Gastrocnemius medialis (tissue), 4 donors: ENCODE measurements at regions not wholly inside any gene's neighbourhood (a gene's known extent, or its start where the extent isn't known, plus 50 kb on each side); places are given as distances from the start of the nearest gene placed in this dataset.

Source experiments
- ATAC-seq, 2 donors: fragments of 150-250 bp; one replicate each; pipeline ENCODE4 v1.9.1; 2016
- DNase-seq, 2 donors: peaks; one replicate each; pipeline ENCODE4 v3.0.0-alpha.2; 2019
- H3K27ac ChIP-seq, 4 donors: fragments of 200-600 bp; sonication (generic); 1 replicate in 1 of 4; 2 replicates in 3 of 4; pipeline ENCODE4 v1.5.1; 2016 to 2018; ENCODE audit warnings: mild to moderate bottlenecking in 2 of 4, moderate library complexity in 1 of 4
- H3K27me3 ChIP-seq, 3 donors: fragments of 200-600 bp; sonication (generic) in 2 of 3; 1 replicate in 1 of 3; 2 replicates in 2 of 3; pipeline versions ENCODE4 v1.5.1 to v1.6.0; 2016 to 2019; ENCODE audit warnings: mild to moderate bottlenecking in 1 of 3, moderate library complexity in 1 of 3
- H3K36me3 ChIP-seq, 2 donors: fragments of 200-600 bp; sonication (generic) in 1 of 2; one replicate each; pipeline ENCODE4 v1.5.1; 2017 to 2018
- H3K4me1 ChIP-seq, 2 donors: fragments of 200-600 bp; sonication (generic) in 1 of 2; one replicate each; pipeline ENCODE4 v1.5.1; 2016 to 2017; ENCODE audit warnings: mild to moderate bottlenecking in 2 of 2
- H3K4me3 ChIP-seq, 4 donors: fragments of 200-600 bp; sonication (generic) in 3 of 4; 1 replicate in 1 of 4; 2 replicates in 3 of 4; pipeline ENCODE4 v1.5.1; 2016 to 2019; ENCODE audit warnings: mild to moderate bottlenecking in 2 of 4
- H3K9me3 ChIP-seq, 3 donors: fragments of 200-600 bp; sonication (generic) in 2 of 3; 1 replicate in 1 of 3; 2 replicates in 2 of 3; pipeline ENCODE4 v1.5.1; 2016 to 2019
- CTCF ChIP-seq, 5 experiments: fragments of 450-650 bp in 3 of 5; fragments of 200-600 bp in 2 of 5; sonication (generic) in 2 of 5; IDR thresholded peaks in 4 of 5; conservative IDR thresholded peaks in 1 of 5; 1 replicate in 4 of 5; 2 replicates in 1 of 5; pipeline ENCODE4 v1.5.1; 2016 to 2019; ENCODE audit warnings: antibody characterized with exemption in 5 of 5, mild to moderate bottlenecking in 3 of 5, moderate library complexity in 3 of 5
- POLR2A ChIP-seq, 2 donors: fragments of 450-650 bp; IDR thresholded peaks; one replicate each; pipeline ENCODE4 v1.6.1; 2017; ENCODE audit warnings: antibody characterized with exemption in 2 of 2, mild to moderate bottlenecking in 2 of 2, moderate library complexity in 2 of 2
- in situ Hi-C, 4 donors: fragments of 200-750 bp; cut with MboI; loops; one replicate each; pipeline versions ENCODE4 v1.15.0 to v1.8.0; 2017; ENCODE audit warnings: low sequenced_read_pairs in 4 of 4
- intact Hi-C: fragments of 100-400 bp; cut with DNase I; formaldehyde crosslinking; loops from one replicate; pipeline ENCODE4 v1.15.1; 2023; ENCODE audit warnings: low total_unique reads

GRCh38 chr22:48711669-48712068, 1116.0 kb downstream of the BRD1 start:
- Histone ChIP-seq H3K27ac (no peak overlapping the region), H3K4me3 (no peak overlapping the region), H3K27me3 (no peaks in the 10 kb centered on the region), H3K36me3 (no peaks in the 10 kb centered on the region), H3K4me1 (no peaks in the 10 kb centered on the region), H3K9me3 (no peaks in the 10 kb centered on the region)
- no peak for DNase-seq
- no peak for ATAC-seq
- no peak for TF ChIP-seq POLR2A (IDR thresholded peaks at IDR 0.05)
- no peak for TF ChIP-seq CTCF (IDR thresholded peaks at IDR 0.05 in 4 of 5, conservative IDR thresholded peaks at IDR 0.05 in 1 of 5)
- in situ Hi-C loops (no loop called here), intact Hi-C loops (no loop called here)

DNA sequence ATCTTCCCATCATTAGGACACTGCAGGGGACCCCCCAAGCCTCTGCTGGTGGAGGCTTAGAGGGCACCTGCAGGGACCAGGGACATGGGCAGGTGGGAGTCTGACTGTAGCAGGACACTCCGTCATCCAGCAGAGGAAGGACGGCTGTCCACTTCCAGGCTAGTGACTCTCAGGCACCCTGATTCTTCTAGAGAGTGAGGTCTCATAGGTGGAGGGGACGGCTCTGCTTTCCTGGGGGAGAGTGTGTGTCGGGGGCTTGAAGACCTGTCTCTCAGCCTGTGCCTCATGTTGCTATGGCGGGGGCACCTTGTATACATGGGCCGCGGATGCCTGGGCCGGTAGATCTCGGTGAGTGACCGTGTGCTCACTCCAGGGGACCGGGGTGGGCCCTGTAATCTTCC, 1116.6 kb downstream of the BRD1 start:
- TF ChIP-seq CTCF (IDR thresholded peaks at IDR 0.05 in 4 of 5, conservative IDR thresholded peaks at IDR 0.05 in 1 of 5) (no peak), POLR2A (IDR thresholded peaks at IDR 0.05) (no peak)
- H3K9me3 ChIP-seq: no peaks in the 10 kb centered on the region
- H3K36me3 ChIP-seq: no peaks in the 10 kb centered on the region
- intact Hi-C loops (no loop called here), in situ Hi-C loops (no loop called here)
- H3K27me3 ChIP-seq: no peaks in the 10 kb centered on the region
- H3K4me3 ChIP-seq: no peak overlapping the region
- H3K4me1 ChIP-seq: no peaks in the 10 kb centered on the region
- ATAC-seq (no peak), DNase-seq (no peak)
- no peak overlapping the region for H3K27ac ChIP-seq

- Histone ChIP-seq H3K27ac (no peak overlapping the region), H3K27me3 (no peaks in the 10 kb centered on the region), H3K4me1 (no peaks in the 10 kb centered on the region), H3K36me3 (no peaks in the 10 kb centered on the region), H3K4me3 (no peak overlapping the region), H3K9me3 (no peaks in the 10 kb centered on the region)
- ATAC-seq: no peak
- DNase-seq: no peak
- in situ Hi-C loops (no loop called here), intact Hi-C loops (no loop called here)
- TF ChIP-seq CTCF (IDR thresholded peaks at IDR 0.05 in 4 of 5, conservative IDR thresholded peaks at IDR 0.05 in 1 of 5) (no peak), POLR2A (IDR thresholded peaks at IDR 0.05) (no peak)
Measured at GRCh38 chr22:48710410-48710809, 1117.3 kb downstream of the BRD1 start.

DNA sequence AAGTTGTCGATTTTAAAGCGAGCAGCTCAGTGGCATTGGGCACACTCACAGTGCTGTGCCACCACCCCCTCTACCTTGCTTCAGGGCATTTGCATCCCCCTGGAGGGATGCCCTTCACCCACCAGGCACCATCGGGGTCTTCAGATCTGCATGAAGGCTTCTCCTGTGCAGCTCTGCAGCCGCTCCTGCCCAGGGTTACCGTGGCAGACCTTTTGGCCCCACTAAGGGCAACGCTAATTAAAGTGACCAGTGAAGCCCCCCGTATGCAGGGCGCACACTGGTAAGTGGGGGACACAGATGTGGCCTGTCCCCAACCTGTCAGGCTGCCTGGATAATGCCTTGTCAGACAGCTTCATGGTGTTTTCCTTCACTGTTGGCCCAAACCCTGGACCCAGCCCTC, 1117.7 kb downstream of the BRD1 start:
- intact Hi-C loops (loop anchor here (5.0 kb wide), 1 partner anchor 153 kb away; no protein-coding TSS in a partner anchor), in situ Hi-C loops (no loop called here)

More for the DNA sequence above, 1117.7 kb downstream of the BRD1 start:
- Histone ChIP-seq H3K36me3 (no peaks in the 10 kb centered on the region), H3K9me3 (no peaks in the 10 kb centered on the region), H3K27me3 (no peaks in the 10 kb centered on the region), H3K4me1 (no peaks in the 10 kb centered on the region), H3K27ac (no peak overlapping the region), H3K4me3 (no peak overlapping the region)
- TF ChIP-seq POLR2A (IDR thresholded peaks at IDR 0.05) (no peak), CTCF (IDR thresholded peaks at IDR 0.05 in 4 of 5, conservative IDR thresholded peaks at IDR 0.05 in 1 of 5) (no peak)
- ATAC-seq: no peak
- no peak for DNase-seq
